IMR-90 (cell line): ENCODE measurements at regions not wholly inside any gene's neighbourhood (a gene's known extent, or its start where the extent isn't known, plus 50 kb on each side); places are given as distances from the start of the nearest gene placed in this dataset.

Experiments
- ATAC-seq: fragments of 200-7000 bp; cut with Tn5 transposase; 2 replicates; pipeline ENCODE4 v1.9.1; 2020; ENCODE audit warnings: low read depth, mild to moderate bottlenecking, moderate library complexity
- BruUV-seq: library from RNA; stranded (reverse); fragments of 400-500 nt; replicated peaks from 2 replicates; lab custom pipeline; 2021; lab: Mats Ljungman, UMichigan
- CTCF ChIA-PET: fragments of 300-600 bp; formaldehyde crosslinking; extraction: SDS; loops from one replicate; lab custom pipeline; 2021; ENCODE audit warnings: antibody characterized with exemption; lab: Yijun Ruan, JAX
- POLR2A ChIA-PET: fragments of 300-600 bp; sonication (Branson Sonifier 250); formaldehyde crosslinking; loops from one replicate; lab custom pipeline; 2022; ENCODE audit warnings: antibody characterized with exemption; ENCODE audit not compliant: unreplicated experiment; lab: Charles Lee
- DNase-seq: peaks from one replicate; pipeline ENCODE4 v3.0.0; 2013
- H2AFZ ChIP-seq: replicated peaks from 2 replicates; pipeline ENCODE3; 2013; ENCODE audit warnings: low read length, mild to moderate bottlenecking; ENCODE audit not compliant: poor library complexity
- H2AK5ac ChIP-seq: 2 replicates; pipeline ENCODE4 v1.6.1; 2013; ENCODE audit warnings: low read depth, low read length, inconsistent platforms
- H2AK9ac ChIP-seq: replicated peaks from 2 replicates; pipeline ENCODE3; 2013; ENCODE audit warnings: mild to moderate bottlenecking, low read depth, low read length, moderate library complexity; ENCODE audit not compliant: poor library complexity
- H2BK120ac ChIP-seq: 2 replicates; pipeline ENCODE4 v1.6.1; 2013; ENCODE audit warnings: low read depth, low read length, inconsistent platforms
- H2BK15ac ChIP-seq: 3 replicates; pipeline ENCODE4 v1.6.1; 2013; ENCODE audit warnings: low read depth, low read length, inconsistent platforms
- H2BK20ac ChIP-seq: 2 replicates; pipeline ENCODE4 v1.6.1; 2013; ENCODE audit warnings: low read depth, mild to moderate bottlenecking, inconsistent platforms, low read length, moderate library complexity
- H2BK5ac ChIP-seq: 2 replicates; pipeline ENCODE4 v1.6.1; 2013; ENCODE audit warnings: mild to moderate bottlenecking, low read depth, low read length, inconsistent platforms; ENCODE audit not compliant: poor library complexity, severe bottlenecking
- H3K14ac ChIP-seq: replicated peaks from 2 replicates; pipeline ENCODE4 v1.6.1; 2013; ENCODE audit warnings: low read depth, low read length, inconsistent platforms
- H3K18ac ChIP-seq: 2 replicates; pipeline ENCODE4 v1.6.1; 2013; ENCODE audit warnings: low read depth, low read length, control low read depth
- H3K23ac ChIP-seq: 2 replicates; pipeline ENCODE4 v1.6.1; 2013; ENCODE audit warnings: low read depth, low read length, inconsistent platforms
- H3K27ac ChIP-seq: 2 replicates; pipeline ENCODE4 v1.5.1; 2013; ENCODE audit warnings: mild to moderate bottlenecking, control low read depth, low read length; ENCODE audit not compliant: insufficient read depth
- H3K27me3 ChIP-seq: 2 replicates; pipeline ENCODE4 v1.6.1; 2013; ENCODE audit warnings: low read length; ENCODE audit not compliant: control insufficient read depth, insufficient read depth
- H3K36me3 ChIP-seq: 2 replicates; pipeline ENCODE4 v1.6.1; 2013; ENCODE audit warnings: low read length, mixed read lengths; ENCODE audit not compliant: control insufficient read depth, insufficient read depth
- H3K4ac ChIP-seq: 2 replicates; pipeline ENCODE4 v1.6.1; 2013; ENCODE audit warnings: low read depth, low read length, inconsistent platforms
- H3K4me1 ChIP-seq: 2 replicates; pipeline ENCODE4 v1.6.1; 2013; ENCODE audit warnings: low read length, mixed read lengths; ENCODE audit not compliant: control insufficient read depth, insufficient read depth
- H3K4me2 ChIP-seq: 2 replicates; pipeline ENCODE4 v1.6.1; 2013; ENCODE audit warnings: low read depth, mild to moderate bottlenecking, control low read depth, low read length, moderate library complexity
- H3K4me3 ChIP-seq: 2 replicates; pipeline ENCODE4 v1.5.1; 2013; ENCODE audit warnings: low read depth, mild to moderate bottlenecking, control low read depth, low read length, moderate library complexity; ENCODE audit not compliant: insufficient read depth
- H3K56ac ChIP-seq: 2 replicates; pipeline ENCODE4 v1.6.1; 2013; ENCODE audit warnings: low read length, inconsistent platforms; ENCODE audit not compliant: insufficient read depth; ENCODE audit errors: extremely low read depth
- H3K79me1 ChIP-seq, 2 experiments: 2 replicates each; pipeline ENCODE4 v1.6.1; 2013; ENCODE audit warnings: low read length in 2 of 2, inconsistent platforms in 1 of 2, low read depth in 1 of 2
- H3K9ac ChIP-seq: 2 replicates; pipeline ENCODE4 v1.6.1; 2013; ENCODE audit warnings: low read depth, low read length, control low read depth
- H3K9me1 ChIP-seq: 2 replicates; pipeline ENCODE4 v1.6.1; 2013; ENCODE audit warnings: low read length, inconsistent platforms; ENCODE audit not compliant: insufficient read depth
- H3K9me3 ChIP-seq: 2 replicates; pipeline ENCODE4 v1.6.1; 2013; ENCODE audit warnings: low read length; ENCODE audit not compliant: control insufficient read depth, insufficient read depth
- H4K20me1 ChIP-seq: 2 replicates; pipeline ENCODE4 v1.6.1; 2013; ENCODE audit warnings: low read length, inconsistent platforms; ENCODE audit not compliant: insufficient read depth
- H4K5ac ChIP-seq: 2 replicates; pipeline ENCODE4 v1.6.1; 2013; ENCODE audit warnings: mild to moderate bottlenecking, low read depth, low read length, control low read depth
- H4K8ac ChIP-seq, 2 experiments: 2 replicates each; pipeline ENCODE4 v1.6.1; 2013; ENCODE audit warnings: low read depth in 2 of 2, low read length in 2 of 2, control low read depth in 1 of 2, inconsistent platforms in 1 of 2
- H4K91ac ChIP-seq: 2 replicates; pipeline ENCODE4 v1.6.1; 2013; ENCODE audit warnings: low read depth, low read length, inconsistent platforms; ENCODE audit not compliant: insufficient read depth
- BHLHE40 ChIP-seq: fragments of 150-350 bp; IDR thresholded peaks from 2 replicates; pipeline ENCODE4 v1.6.1; 2016; ENCODE audit warnings: mild to moderate bottlenecking, low read depth, low read length
- CEBPB ChIP-seq: IDR thresholded peaks from 2 replicates; pipeline ENCODE4 v1.6.1; 2012; ENCODE audit warnings: low read depth, low read length, improper control_type of control experiment
- CHD1 ChIP-seq: IDR thresholded peaks from 2 replicates; pipeline ENCODE4 v1.6.1; 2012; ENCODE audit warnings: low read depth, low read length, improper control_type of control experiment
- CTCF ChIP-seq: conservative IDR thresholded peaks from 2 replicates; pipeline ENCODE4 v1.5.1; 2012; ENCODE audit warnings: mild to moderate bottlenecking, low read depth, low read length, improper control_type of control experiment
- ELK1 ChIP-seq: fragments of 150-350 bp; IDR thresholded peaks from 2 replicates; pipeline ENCODE4 v1.6.1; 2016; ENCODE audit warnings: low read depth, mild to moderate bottlenecking, low read length, moderate library complexity, borderline replicate concordance
- FOS ChIP-seq: fragments of 150-350 bp; IDR thresholded peaks from 2 replicates; pipeline ENCODE4 v1.6.1; 2016; ENCODE audit warnings: low read depth, low read length
- MAFK ChIP-seq: IDR thresholded peaks from 2 replicates; pipeline ENCODE4 v1.6.1; 2012; ENCODE audit warnings: low read depth, low read length, improper control_type of control experiment
- MAZ ChIP-seq: IDR thresholded peaks from 2 replicates; pipeline ENCODE4 v1.6.1; 2012; ENCODE audit warnings: low read depth, mild to moderate bottlenecking, low read length, improper control_type of control experiment, moderate library complexity, borderline replicate concordance
- MXI1 ChIP-seq: IDR thresholded peaks from 2 replicates; pipeline ENCODE4 v1.6.1; 2012; ENCODE audit warnings: low read depth, mild to moderate bottlenecking, low read length, moderate library complexity, borderline replicate concordance
- NFE2L2 ChIP-seq: fragments of 150-350 bp; IDR thresholded peaks from 2 replicates; pipeline ENCODE4 v1.6.1; 2016; ENCODE audit warnings: low read depth, mild to moderate bottlenecking, low read length
- POLR2A ChIP-seq: IDR thresholded peaks from 2 replicates; pipeline ENCODE4 v1.6.1; 2012; ENCODE audit warnings: mild to moderate bottlenecking, low read depth, low read length
- RAD21 ChIP-seq: IDR thresholded peaks from 2 replicates; pipeline ENCODE4 v1.6.1; 2012; ENCODE audit warnings: low read length, improper control_type of control experiment
- RCOR1 ChIP-seq: IDR thresholded peaks from 2 replicates; pipeline ENCODE4 v1.6.1; 2012; ENCODE audit warnings: mild to moderate bottlenecking, low read length, improper control_type of control experiment; ENCODE audit not compliant: insufficient replicate concordance
- RFX5 ChIP-seq: IDR thresholded peaks from 2 replicates; pipeline ENCODE4 v1.8.0; 2012; ENCODE audit warnings: low read depth, mild to moderate bottlenecking, low read length, moderate library complexity
- SMC3 ChIP-seq: fragments of 150-350 bp; IDR thresholded peaks from 2 replicates; pipeline ENCODE4 v1.6.1; 2016; ENCODE audit warnings: low read depth, mild to moderate bottlenecking, antibody characterized with exemption, low read length, moderate library complexity
- WGBS, 2 experiments: methylation state at CpG; one replicate each; pipeline versions ENCODE4 v1.1.5 to v1.1.7; 2013; ENCODE audit warnings: missing lambda C conversion rate in 2 of 2; ENCODE audit not compliant: insufficient read length in 1 of 2; ENCODE audit errors: extremely low coverage in 2 of 2; 5-methylcytosine and 5-hydroxymethylcytosine counted together
- dilution Hi-C: fragments of 300-500 bp; cut with HindIII; formaldehyde crosslinking; loops from one replicate; pipeline ENCODE4 v1.14.3; 2018; ENCODE audit warnings: low sequenced_read_pairs; ENCODE audit not compliant: unreplicated experiment
- in situ Hi-C: fragments of 300-500 bp; cut with MboI; formaldehyde crosslinking; loops from 3 replicates; pipeline ENCODE4 v1.14.3; 2019; ENCODE audit warnings: low sequenced_read_pairs, inconsistent platforms, mixed read lengths
- intact Hi-C: fragments of 100-400 bp; cut with micrococcal nuclease; formaldehyde crosslinking; loops from 2 replicates; pipeline ENCODE4 v1.10.0; 2022
- TF ChIP-seq, protein P1 (sequence below): fragments of 150-350 bp; IDR thresholded peaks from 2 replicates; pipeline ENCODE4 v1.6.1; 2017; ENCODE audit warnings: mild to moderate bottlenecking, antibody characterized with exemption, low read length, low read depth

- peaks cover 13 to 76% of the 10 kb centered on the region in 2 experiments; a peak in 3 of 4 replicates for H3K79me1 ChIP-seq
- no peak overlapping the region for H4K5ac ChIP-seq
- H3K4me2 ChIP-seq, result no peak overlapping the region
- dilution Hi-C loops, result no loop called here
- no peak for TF ChIP-seq RCOR1
- no peak for TF ChIP-seq CHD1
- TF ChIP-seq MAZ, result no peak
- no peak for TF ChIP-seq CEBPB
- TF ChIP-seq POLR2A, result no peak
- no peak for TF ChIP-seq ELK1
- TF ChIP-seq MXI1, result no peak
- no peak for TF ChIP-seq FOS
- TF ChIP-seq CTCF, result no peak
- no peak for TF ChIP-seq RAD21
- TF ChIP-seq BHLHE40, result no peak
- no peak for TF ChIP-seq SMC3
- TF ChIP-seq NFE2L2, result no peak
- no peak for TF ChIP-seq MAFK
- no peak for TF ChIP-seq RFX5
- TF ChIP-seq, protein P1, sequence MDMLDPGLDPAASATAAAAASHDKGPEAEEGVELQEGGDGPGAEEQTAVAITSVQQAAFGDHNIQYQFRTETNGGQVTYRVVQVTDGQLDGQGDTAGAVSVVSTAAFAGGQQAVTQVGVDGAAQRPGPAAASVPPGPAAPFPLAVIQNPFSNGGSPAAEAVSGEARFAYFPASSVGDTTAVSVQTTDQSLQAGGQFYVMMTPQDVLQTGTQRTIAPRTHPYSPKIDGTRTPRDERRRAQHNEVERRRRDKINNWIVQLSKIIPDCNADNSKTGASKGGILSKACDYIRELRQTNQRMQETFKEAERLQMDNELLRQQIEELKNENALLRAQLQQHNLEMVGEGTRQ, result no peak
- ChIA-PET CTCF (interaction anchor here (0.6 kb wide), 1 partner anchor 12 kb away, joined by 3 read pairs; no protein-coding TSS in a partner anchor), POLR2A (no interaction called here)
- no peaks in the 10 kb centered on the region for H3K27me3 ChIP-seq
- intact Hi-C loops, result no loop called here
- no peak overlapping the region; the same call in 1 of the 2 replicates for H3K14ac ChIP-seq
- BruUV-seq, result no TSS peak
- H3K23ac ChIP-seq, result no peak overlapping the region
- H3K9ac ChIP-seq, result no peak overlapping the region
- no peaks in the 10 kb centered on the region for H3K36me3 ChIP-seq
- H2AFZ ChIP-seq, result no peak overlapping the region
- no peak overlapping the region for H2BK15ac ChIP-seq
- ATAC-seq (no peak), DNase-seq (no peak)
- H3K9me1 ChIP-seq, result peaks cover 10% of the 10 kb centered on the region
- no peaks in the 10 kb centered on the region for H3K9me3 ChIP-seq
- no peak overlapping the region for H3K56ac ChIP-seq
- no peak overlapping the region for H3K4ac ChIP-seq
- no peak overlapping the region for H2AK5ac ChIP-seq
- H2BK120ac ChIP-seq, result no peak overlapping the region
- H3K4me1 ChIP-seq, result peaks cover 20% of the 10 kb centered on the region
- H3K27ac ChIP-seq, result peak overlapping the region; percentile 41; the same call in 1 of the 2 replicates
- no peak overlapping the region for H2AK9ac ChIP-seq
- WGBS, 2 experiments, result no CpG with 5 or more reads among the region's 7 CpGs
- in situ Hi-C loops, result no loop called here
- H4K8ac ChIP-seq, result no peak overlapping the region
- peaks cover 63% of the 10 kb centered on the region for H4K20me1 ChIP-seq
- peak overlapping the region; percentile 32 for H2BK5ac ChIP-seq
- H3K18ac ChIP-seq, result no peak overlapping the region
- no peak overlapping the region for H3K4me3 ChIP-seq
- H4K91ac ChIP-seq, result no peak overlapping the region
- no peak overlapping the region for H2BK20ac ChIP-seq
Measured at GRCh38 chr6:56767435-56767834, 124.7 kb upstream of the DST start.
